ENCODE measurements at regions not wholly inside any gene's neighbourhood (a gene's known extent, or its start where the extent isn't known, plus 50 kb on each side); places are given as distances from the start of the nearest gene placed in this dataset.

DNA sequence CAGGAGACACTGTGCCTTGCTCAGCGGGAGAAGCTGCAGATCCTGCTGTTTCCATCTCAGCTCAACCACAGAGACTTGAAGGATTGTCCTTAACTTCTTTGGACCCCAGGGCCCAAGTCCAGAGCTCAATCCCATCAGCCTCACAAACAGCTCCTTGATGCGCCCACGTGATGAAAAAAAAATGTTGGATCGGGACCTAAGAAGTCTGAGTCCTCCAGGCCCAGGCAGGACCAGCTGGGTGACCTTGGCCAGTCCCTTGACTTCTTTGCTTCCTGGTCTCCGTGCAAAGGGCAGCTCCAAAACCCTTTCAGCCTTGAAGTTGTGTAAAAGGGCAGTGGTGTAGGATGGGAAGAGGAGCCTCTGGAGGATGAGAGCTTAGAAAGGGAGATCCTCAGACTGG lies 175.5 kb downstream of the ZFP36L2 start:
- intact Hi-C loops (cut with micrococcal nuclease; ENCODE audit: unreplicated experiment) (no loop called here), in situ Hi-C loops (cut with MboI) (no loop called here)
- H2AFZ ChIP-seq (ENCODE audit: control insufficient read depth, low read depth, low read length): no peak overlapping the region
- WGBS (ENCODE audit: insufficient coverage, insufficient replicate concordance, low lambda C conversion rate, missing lambda C conversion rate): 57% methylated on average over 5 of the region's 5 CpGs
- ChIA-PET RAD21 (ENCODE audit: unreplicated experiment) (no interaction called here), CTCF (interaction anchor here (0.6 to 1.4 kb wide), 2 partner anchors 9 to 650 kb away, joined by 3 to 4 read pairs; no protein-coding TSS in a partner anchor), POLR2A (no interaction called here), SMC1A (ENCODE audit: uncharacterized antibody, unreplicated experiment) (interaction anchor here (1.1 to 1.6 kb wide), 3 partner anchors 27 to 178 kb away, joined by 4 to 5 read pairs (median 4); no protein-coding TSS in a partner anchor)
- H3K4me2 ChIP-seq (ENCODE audit: control insufficient read depth, insufficient read depth): no peak overlapping the region
- H4K20me1 ChIP-seq (ENCODE audit: control insufficient read depth, insufficient read depth): no peaks in the 10 kb centered on the region
- no peaks in the 10 kb centered on the region for H3K36me3 ChIP-seq (ENCODE audit: control insufficient read depth in 2 of 2, insufficient read depth in 2 of 2, low read length in 1 of 2)
- no TSS peak for BruUV-seq (replicated peaks)
- TF ChIP-seq NRF1 (conservative IDR thresholded peaks at IDR 0.05; ENCODE audit: low read depth, low read length) (no peak), WRNIP1 (IDR thresholded peaks at IDR 0.05; ENCODE audit: borderline replicate concordance, low read depth, low read length) (no peak), IKZF2 (IDR thresholded peaks at IDR 0.05) (no peak), HSF1 (IDR thresholded peaks at IDR 0.05; ENCODE audit: low read depth, low read length) (no peak), NR2F1 (conservative IDR thresholded peaks at IDR 0.05) (no peak), PAX5 (IDR thresholded peaks at IDR 0.05; ENCODE audit: borderline replicate concordance, low read depth, low read length) (no peak), ZBED1 (IDR thresholded peaks at IDR 0.05; ENCODE audit: borderline replicate concordance) (no peak), RB1 (IDR thresholded peaks at IDR 0.05; ENCODE audit: borderline replicate concordance) (no peak), HDAC6 (IDR thresholded peaks at IDR 0.05; ENCODE audit: unreplicated experiment) (no peak), ZBTB4 (CRISPR knock-in tag; IDR thresholded peaks at IDR 0.05) (no peak), MXI1 (IDR thresholded peaks at IDR 0.05; ENCODE audit: low read depth, low read length) (no peak), MEF2A (IDR thresholded peaks at IDR 0.05; ENCODE audit: insufficient read depth, low read depth, low read length) (no peak)
- FAIRE-seq (no peak), DNase-seq (ENCODE audit: low read depth, low spot score) (no peak), ATAC-seq (no peak)
- no peaks in the 10 kb centered on the region; a peak in 1 of 4 replicates for H3K27me3 ChIP-seq (replicated peaks in 1 of 2; ENCODE audit: control insufficient read depth in 2 of 2, insufficient read depth in 2 of 2, low read length in 1 of 2)
- H3K9ac ChIP-seq (ENCODE audit: control insufficient read depth, insufficient read depth, low read length): no peak overlapping the region
- H3K4me1 ChIP-seq (ENCODE audit: control insufficient read depth, insufficient read depth, low read length): no peaks in the 10 kb centered on the region
- no peaks in the 10 kb centered on the region for H3K9me3 ChIP-seq (replicated peaks; ENCODE audit: control insufficient read depth, insufficient read depth, low read length)
- no peak overlapping the region for H3K4me3 ChIP-seq
- H3K79me2 ChIP-seq (ENCODE audit: control insufficient read depth, insufficient read depth, low read length): no peaks in the 10 kb centered on the region
- H3K27ac ChIP-seq (ENCODE audit: control insufficient read depth, insufficient read depth): no peak overlapping the region
